ENCODE measurements at regions not wholly inside any gene's neighbourhood (a gene's known extent, or its start where the extent isn't known, plus 50 kb on each side); places are given as distances from the start of the nearest gene placed in this dataset.

DNA sequence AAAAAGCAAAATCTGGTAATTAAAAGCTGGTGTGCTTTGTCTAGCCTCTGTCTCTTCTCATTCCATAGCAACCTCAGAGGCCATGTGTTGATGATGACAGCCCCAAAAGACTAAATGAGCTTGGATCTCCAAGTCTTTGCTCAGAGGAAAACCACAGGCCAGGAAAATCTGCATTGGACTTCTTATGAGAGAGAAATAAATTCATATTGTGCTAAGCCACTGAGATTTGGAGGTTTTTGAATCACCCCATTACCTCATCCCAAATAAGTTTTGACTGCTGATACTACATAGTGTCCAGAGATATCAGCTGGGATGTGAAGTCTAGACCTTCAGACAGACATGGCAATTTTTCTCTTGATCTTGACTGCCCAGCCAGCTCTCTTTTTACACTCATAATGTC is 178.6 kb upstream of the DIPK2B start:
- no peaks in the 10 kb centered on the region for H3K4me1 ChIP-seq (ENCODE audit: control insufficient read depth in 1 of 2, insufficient read depth in 2 of 2, low read length in 2 of 2)
- H3K4me3 Mint-ChIP-seq = no peak overlapping the region

DNA sequence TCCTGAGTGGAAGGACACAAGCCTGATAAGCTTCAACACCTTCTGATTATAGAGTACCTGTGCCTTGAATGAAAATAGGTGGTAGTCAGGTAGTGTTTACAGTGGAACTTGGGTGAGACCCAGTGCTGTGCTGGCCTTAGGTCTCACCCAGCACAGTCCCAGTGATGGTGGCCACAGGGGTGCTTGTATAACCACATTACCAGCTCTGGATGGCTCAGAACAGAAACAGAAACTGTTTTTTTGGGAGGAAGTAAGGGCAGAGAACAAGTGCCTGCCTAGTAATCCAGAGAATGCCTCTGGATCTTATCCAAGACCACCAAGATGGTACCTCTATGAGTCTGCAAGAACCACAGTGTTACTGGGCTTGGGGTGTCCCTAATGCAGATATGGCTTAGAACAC is 171.5 kb upstream of the DIPK2B start:
- Histone ChIP-seq H2AFZ (ENCODE audit: insufficient read depth, low read depth, low read length, poor library complexity, severe bottlenecking) (no peak overlapping the region), H3K27me3 (ENCODE audit: control insufficient read depth in 2 of 2, insufficient read depth in 2 of 2, low read length in 2 of 2) (no peaks in the 10 kb centered on the region), H3K27ac (ENCODE audit: low read depth in 1 of 2, low read length in 2 of 2) (no peak overlapping the region), H3K9me3 (replicated peaks in 1 of 2; ENCODE audit: control insufficient read depth in 1 of 2, insufficient read depth in 1 of 2, low read length in 2 of 2) (peaks cover 10 to 28% of the 10 kb centered on the region in 2 donors), H3K4me2 (replicated peaks; ENCODE audit: extremely low read depth, low read length, poor library complexity, severe bottlenecking) (no peak overlapping the region), H3K4me1 (ENCODE audit: control insufficient read depth in 1 of 2, insufficient read depth in 2 of 2, low read length in 2 of 2) (no peaks in the 10 kb centered on the region), H3K36me3 (replicated peaks in 1 of 2; ENCODE audit: control insufficient read depth in 1 of 2, insufficient read depth in 2 of 2, low read length in 2 of 2) (no peaks in the 10 kb centered on the region), H3K9ac (ENCODE audit: insufficient read depth, low read length, poor library complexity, severe bottlenecking) (no peak overlapping the region), H3K4me3 (replicated peaks in 1 of 3; ENCODE audit: low read depth in 2 of 3, low read length in 3 of 3) (no peak overlapping the region), H3K79me2 (ENCODE audit: insufficient read depth, low read length) (no peaks in the 10 kb centered on the region), H4K20me1 (ENCODE audit: insufficient read depth, low read length) (no peaks in the 10 kb centered on the region)
- no peaks in the 10 kb centered on the region for H3K36me3 Mint-ChIP-seq
- peaks cover 0 to 2% (median 0%) of the 10 kb centered on the region in 3 donors for H3K27me3 Mint-ChIP-seq (ENCODE audit: low read depth in 3 of 3)
- H3K27ac Mint-ChIP-seq = no peak overlapping the region
- no peak for DNase-seq
- intact Hi-C loops (cut with micrococcal nuclease) = no loop called here
- TF ChIP-seq, protein P1, sequence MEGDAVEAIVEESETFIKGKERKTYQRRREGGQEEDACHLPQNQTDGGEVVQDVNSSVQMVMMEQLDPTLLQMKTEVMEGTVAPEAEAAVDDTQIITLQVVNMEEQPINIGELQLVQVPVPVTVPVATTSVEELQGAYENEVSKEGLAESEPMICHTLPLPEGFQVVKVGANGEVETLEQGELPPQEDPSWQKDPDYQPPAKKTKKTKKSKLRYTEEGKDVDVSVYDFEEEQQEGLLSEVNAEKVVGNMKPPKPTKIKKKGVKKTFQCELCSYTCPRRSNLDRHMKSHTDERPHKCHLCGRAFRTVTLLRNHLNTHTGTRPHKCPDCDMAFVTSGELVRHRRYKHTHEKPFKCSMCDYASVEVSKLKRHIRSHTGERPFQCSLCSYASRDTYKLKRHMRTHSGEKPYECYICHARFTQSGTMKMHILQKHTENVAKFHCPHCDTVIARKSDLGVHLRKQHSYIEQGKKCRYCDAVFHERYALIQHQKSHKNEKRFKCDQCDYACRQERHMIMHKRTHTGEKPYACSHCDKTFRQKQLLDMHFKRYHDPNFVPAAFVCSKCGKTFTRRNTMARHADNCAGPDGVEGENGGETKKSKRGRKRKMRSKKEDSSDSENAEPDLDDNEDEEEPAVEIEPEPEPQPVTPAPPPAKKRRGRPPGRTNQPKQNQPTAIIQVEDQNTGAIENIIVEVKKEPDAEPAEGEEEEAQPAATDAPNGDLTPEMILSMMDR (IDR thresholded peaks at IDR 0.05) = no peak
- peaks cover 10 to 46% (median 25%) of the 10 kb centered on the region in 7 donors for H3K9me3 Mint-ChIP-seq
- no peak overlapping the region for H3K4me3 Mint-ChIP-seq
- no peaks in the 10 kb centered on the region for H3K4me1 Mint-ChIP-seq

More for the DNA sequence above, 178.6 kb upstream of the DIPK2B start:
- Histone ChIP-seq H3K4me2 (replicated peaks; ENCODE audit: extremely low read depth, low read length, poor library complexity, severe bottlenecking) (no peak overlapping the region), H4K20me1 (ENCODE audit: insufficient read depth, low read length) (no peaks in the 10 kb centered on the region), H3K36me3 (replicated peaks in 1 of 2; ENCODE audit: control insufficient read depth in 1 of 2, insufficient read depth in 2 of 2, low read length in 2 of 2) (no peaks in the 10 kb centered on the region), H2AFZ (ENCODE audit: insufficient read depth, low read depth, low read length, poor library complexity, severe bottlenecking) (no peak overlapping the region), H3K4me3 (replicated peaks in 1 of 3; ENCODE audit: low read depth in 2 of 3, low read length in 3 of 3) (no peak overlapping the region), H3K79me2 (ENCODE audit: insufficient read depth, low read length) (no peaks in the 10 kb centered on the region), H3K9me3 (replicated peaks in 1 of 2; ENCODE audit: control insufficient read depth in 1 of 2, insufficient read depth in 1 of 2, low read length in 2 of 2) (peaks cover 5 to 14% of the 10 kb centered on the region in 2 donors), H3K27ac (ENCODE audit: low read depth in 1 of 2, low read length in 2 of 2) (no peak overlapping the region), H3K9ac (ENCODE audit: insufficient read depth, low read length, poor library complexity, severe bottlenecking) (no peak overlapping the region), H3K27me3 (ENCODE audit: control insufficient read depth in 2 of 2, insufficient read depth in 2 of 2, low read length in 2 of 2) (peaks cover 0 to 3% of the 10 kb centered on the region in 2 donors)
- peaks cover 5 to 21% (median 11%) of the 10 kb centered on the region in 7 donors for H3K9me3 Mint-ChIP-seq
- peaks cover 0 to 11% (median 0%) of the 10 kb centered on the region in 3 donors for H3K27me3 Mint-ChIP-seq (ENCODE audit: low read depth in 3 of 3)
- H3K4me1 Mint-ChIP-seq = no peaks in the 10 kb centered on the region
- H3K27ac Mint-ChIP-seq = no peak overlapping the region
- intact Hi-C loops (cut with micrococcal nuclease) = no loop called here
- H3K36me3 Mint-ChIP-seq = no peaks in the 10 kb centered on the region
- TF ChIP-seq, protein P1 (IDR thresholded peaks at IDR 0.05) = no peak
- DNase-seq = no peak
